CD4-positive, alpha-beta T cell (primary cell): ENCODE measurements at regions not wholly inside any gene's neighbourhood (a gene's known extent, or its start where the extent isn't known, plus 50 kb on each side); places are given as distances from the start of the nearest gene placed in this dataset.

Experiments used
- ATAC-seq: fragments of 200-7000 bp; cut with Tn5 transposase; one replicate; pipeline ENCODE4 v1.10.0; 2022; ENCODE audit warnings: mild to moderate bottlenecking; ENCODE audit not compliant: poor library complexity
- CTCF ChIA-PET: fragments of 350-600 bp; sonication (Branson Sonifier 250); formaldehyde crosslinking; loops from one replicate; lab custom pipeline; 2021; ENCODE audit warnings: antibody characterized with exemption, inconsistent platforms; lab: Charles Lee
- POLR2A ChIA-PET: fragments of 350-600 bp; sonication (Branson Sonifier 250); formaldehyde crosslinking; loops from one replicate; lab custom pipeline; 2021; ENCODE audit warnings: antibody characterized with exemption, inconsistent platforms; lab: Charles Lee
- DNase-seq, 14 experiments: peaks; one replicate each; pipeline ENCODE4 v3.0.0-alpha.2; 2013 to 2020; ENCODE audit warnings: mixed read lengths in 2 of 14
- H3K27ac ChIP-seq, 2 donors: one replicate each; pipeline versions ENCODE4 v1.5.1 to v1.7.0; 2013; ENCODE audit warnings: low read length in 2 of 2, low read depth in 1 of 2, mild to moderate bottlenecking in 1 of 2
- H3K27me3 ChIP-seq, 2 experiments: 1 replicate in 1 of 2; 2 replicates in 1 of 2; pipeline versions ENCODE4 v1.6.1 to v1.7.0; 2013; ENCODE audit warnings: low read length in 2 of 2, control low read depth in 1 of 2, mild to moderate bottlenecking in 1 of 2, moderate library complexity in 1 of 2; ENCODE audit not compliant: insufficient read depth in 2 of 2, control insufficient read depth in 1 of 2
- H3K36me3 ChIP-seq: one replicate; pipeline ENCODE4 v1.6.1; 2013; ENCODE audit warnings: low read length, control low read depth; ENCODE audit not compliant: insufficient read depth
- H3K4me1 ChIP-seq: one replicate; pipeline ENCODE4 v1.6.1; 2013; ENCODE audit warnings: low read length, control low read depth; ENCODE audit not compliant: insufficient read depth
- H3K4me3 ChIP-seq: one replicate; pipeline ENCODE4 v1.5.1; 2013; ENCODE audit warnings: mild to moderate bottlenecking, low read length, moderate library complexity
- H3K9me3 ChIP-seq, 2 experiments: 1 replicate in 1 of 2; 2 replicates in 1 of 2; pipeline versions ENCODE4 v1.6.1 to v1.7.0; 2013; ENCODE audit warnings: low read length in 2 of 2, mild to moderate bottlenecking in 2 of 2, control low read depth in 1 of 2, moderate library complexity in 1 of 2; ENCODE audit not compliant: control insufficient read depth in 1 of 2, insufficient read depth in 1 of 2
- H3K27ac Mint-ChIP-seq: one replicate; pipeline ENCODE4 v1.8.0; 2020; ENCODE audit warnings: mixed read lengths
- H3K27me3 Mint-ChIP-seq: one replicate; pipeline ENCODE4 v1.8.0; 2021; ENCODE audit warnings: mixed read lengths
- H3K36me3 Mint-ChIP-seq: one replicate; pipeline ENCODE4 v1.8.0; 2021; ENCODE audit warnings: low read depth, mixed read lengths
- H3K4me1 Mint-ChIP-seq: one replicate; pipeline ENCODE4 v1.8.0; 2021; ENCODE audit warnings: low read depth, mixed read lengths
- H3K4me3 Mint-ChIP-seq: one replicate; pipeline ENCODE4 v1.8.0; 2020; ENCODE audit warnings: mild to moderate bottlenecking, mixed read lengths
- H3K9me3 Mint-ChIP-seq: one replicate; pipeline ENCODE4 v1.8.0; 2020; ENCODE audit warnings: mixed read lengths
- intact Hi-C, 2 experiments: fragments of 100-400 bp; cut with DNase I in 1 of 2; cut with micrococcal nuclease in 1 of 2; formaldehyde crosslinking; loops; one replicate each; pipeline versions ENCODE4 v1.15.1 to v1.9.0; 2023 to 2025; cut with DNase I, micrococcal nuclease
- TF ChIP-seq, protein P1 (sequence below): fragments of 200-600 bp; IDR thresholded peaks from one replicate; pipeline ENCODE4 v1.8.0; 2022; ENCODE audit warnings: antibody characterized with exemption, mild to moderate bottlenecking

DNA sequence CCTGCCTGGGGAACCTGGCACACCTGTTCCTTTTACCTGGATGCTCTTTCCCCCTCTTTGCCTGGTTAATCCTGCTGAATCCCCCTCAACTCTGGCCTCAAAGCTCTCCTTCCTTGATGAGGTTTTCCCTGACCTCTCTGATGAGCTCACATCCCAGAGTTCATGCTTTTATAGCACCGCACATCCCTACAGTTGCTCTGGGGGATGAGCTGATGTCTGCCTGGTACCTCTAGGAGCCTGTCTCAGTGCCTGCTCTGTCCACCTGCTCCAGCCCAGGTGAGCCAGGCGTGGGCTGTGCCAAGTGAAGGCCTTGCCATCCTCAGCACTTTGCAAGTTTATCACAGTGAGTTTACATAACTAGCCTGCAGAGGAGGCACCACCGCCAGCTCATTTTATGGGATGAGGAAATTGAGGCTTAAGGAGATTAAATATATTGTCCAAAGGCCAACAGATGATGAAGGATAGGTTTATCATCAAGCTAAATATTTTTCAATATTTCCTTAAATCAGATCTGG lies 58.6 kb upstream of the TMPRSS2 start:
- Histone ChIP-seq H3K36me3 (no peaks in the 10 kb centered on the region), H3K27ac (no peak overlapping the region), H3K4me3 (no peak overlapping the region), H3K4me1 (no peaks in the 10 kb centered on the region), H3K9me3 (peaks cover 0 to 4% of the 10 kb centered on the region in 2 experiments), H3K27me3 (peaks cover 0 to 5% of the 10 kb centered on the region in 2 experiments)
- DNase-seq (no peak), ATAC-seq (no peak)
- Mint-ChIP-seq H3K4me3 (no peak overlapping the region), H3K27me3 (peaks cover 33% of the 10 kb centered on the region), H3K36me3 (no peaks in the 10 kb centered on the region), H3K4me1 (peaks cover 6% of the 10 kb centered on the region), H3K9me3 (peaks cover 5% of the 10 kb centered on the region), H3K27ac (no peak overlapping the region)
- TF ChIP-seq, protein P1, sequence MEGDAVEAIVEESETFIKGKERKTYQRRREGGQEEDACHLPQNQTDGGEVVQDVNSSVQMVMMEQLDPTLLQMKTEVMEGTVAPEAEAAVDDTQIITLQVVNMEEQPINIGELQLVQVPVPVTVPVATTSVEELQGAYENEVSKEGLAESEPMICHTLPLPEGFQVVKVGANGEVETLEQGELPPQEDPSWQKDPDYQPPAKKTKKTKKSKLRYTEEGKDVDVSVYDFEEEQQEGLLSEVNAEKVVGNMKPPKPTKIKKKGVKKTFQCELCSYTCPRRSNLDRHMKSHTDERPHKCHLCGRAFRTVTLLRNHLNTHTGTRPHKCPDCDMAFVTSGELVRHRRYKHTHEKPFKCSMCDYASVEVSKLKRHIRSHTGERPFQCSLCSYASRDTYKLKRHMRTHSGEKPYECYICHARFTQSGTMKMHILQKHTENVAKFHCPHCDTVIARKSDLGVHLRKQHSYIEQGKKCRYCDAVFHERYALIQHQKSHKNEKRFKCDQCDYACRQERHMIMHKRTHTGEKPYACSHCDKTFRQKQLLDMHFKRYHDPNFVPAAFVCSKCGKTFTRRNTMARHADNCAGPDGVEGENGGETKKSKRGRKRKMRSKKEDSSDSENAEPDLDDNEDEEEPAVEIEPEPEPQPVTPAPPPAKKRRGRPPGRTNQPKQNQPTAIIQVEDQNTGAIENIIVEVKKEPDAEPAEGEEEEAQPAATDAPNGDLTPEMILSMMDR, result no peak
- intact Hi-C loops, result no loop called here
- POLR2A ChIA-PET, result no interaction called here
- CTCF ChIA-PET, result no interaction called here

DNA sequence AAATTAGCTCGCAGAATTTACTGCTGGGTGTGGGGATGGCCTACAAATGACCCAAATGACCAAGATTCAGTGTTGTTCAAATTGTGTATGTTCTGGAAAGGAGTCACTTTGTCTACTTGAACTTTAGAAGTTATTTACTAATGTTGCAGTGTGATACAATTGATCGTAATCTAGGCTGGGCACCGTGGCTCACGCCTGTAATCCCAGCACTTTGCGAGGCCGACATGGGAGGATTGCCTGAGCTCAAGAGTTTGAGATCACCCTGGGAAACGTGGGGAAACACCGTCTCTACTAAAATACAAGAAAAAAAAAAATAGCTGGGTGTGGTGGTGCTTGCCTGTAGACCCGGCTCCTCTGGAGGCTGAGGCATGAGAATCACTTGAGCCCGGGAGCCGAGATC lies 57.6 kb upstream of the TMPRSS2 start:
- H3K4me3 Mint-ChIP-seq, result no peak overlapping the region
- no peak for DNase-seq
- no peaks in the 10 kb centered on the region for H3K9me3 Mint-ChIP-seq
- H3K36me3 ChIP-seq, result no peaks in the 10 kb centered on the region
- no peaks in the 10 kb centered on the region for H3K36me3 Mint-ChIP-seq
- ChIA-PET CTCF (no interaction called here), POLR2A (no interaction called here)
- H3K4me1 Mint-ChIP-seq, result peaks cover 6% of the 10 kb centered on the region
- no peak overlapping the region for H3K27ac Mint-ChIP-seq
- H3K27ac ChIP-seq, result no peak overlapping the region
- H3K4me1 ChIP-seq, result no peaks in the 10 kb centered on the region
- peaks cover 0 to 5% of the 10 kb centered on the region in 2 experiments for H3K27me3 ChIP-seq
- ATAC-seq, result no peak
- TF ChIP-seq, protein P1, result no peak
- H3K27me3 Mint-ChIP-seq, result peaks cover 29% of the 10 kb centered on the region
- no peaks in the 10 kb centered on the region for H3K9me3 ChIP-seq
- no peak overlapping the region for H3K4me3 ChIP-seq
- intact Hi-C loops, result no loop called here

DNA sequence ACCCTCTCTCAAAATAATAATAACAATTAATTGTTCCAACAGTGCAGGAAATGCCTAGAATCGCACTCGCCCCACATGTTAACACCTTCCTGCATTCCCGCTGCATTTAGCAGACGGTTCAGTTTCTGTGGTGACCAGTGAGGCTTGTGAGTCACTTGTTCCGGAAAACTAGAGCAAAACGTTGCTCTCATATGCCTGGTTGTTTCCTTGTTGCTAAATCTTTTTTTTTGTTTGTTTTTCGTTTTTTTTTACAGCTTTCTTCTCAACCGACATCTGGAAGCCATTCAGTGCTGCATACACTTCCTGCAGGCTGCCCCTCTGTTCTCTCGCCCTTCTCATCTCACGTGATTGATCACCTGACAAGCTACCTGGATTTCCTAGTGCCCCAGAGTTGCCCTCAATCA lies 56.9 kb upstream of the TMPRSS2 start:
- no peaks in the 10 kb centered on the region for H3K36me3 Mint-ChIP-seq
- CTCF ChIA-PET, result no interaction called here
- peaks cover 0 to 8% of the 10 kb centered on the region in 2 experiments for H3K27me3 ChIP-seq

More for the DNA sequence above, 56.9 kb upstream of the TMPRSS2 start:
- Histone ChIP-seq H3K4me3 (no peak overlapping the region), H3K27ac (no peak overlapping the region), H3K36me3 (no peaks in the 10 kb centered on the region), H3K9me3 (no peaks in the 10 kb centered on the region), H3K4me1 (no peaks in the 10 kb centered on the region)
- Mint-ChIP-seq H3K4me3 (no peak overlapping the region), H3K4me1 (peaks cover 6% of the 10 kb centered on the region), H3K9me3 (no peaks in the 10 kb centered on the region), H3K27me3 (peaks cover 31% of the 10 kb centered on the region), H3K27ac (no peak overlapping the region)
- TF ChIP-seq, protein P1, result no peak
- intact Hi-C loops, result no loop called here
- DNase-seq (peak in 1 of 14 experiments; percentile 5), ATAC-seq (no peak)
- POLR2A ChIA-PET, result no interaction called here
